HG03442 (cell line): ENCODE measurements at regions not wholly inside any gene's neighbourhood (a gene's known extent, or its start where the extent isn't known, plus 50 kb on each side); places are given as distances from the start of the nearest gene placed in this dataset.

Experiments
- ATAC-seq: cut with Tn5 transposase; IDR thresholded peaks from one replicate; pipeline ENCODE4 v1.9.1; 2021; ENCODE audit warnings: mild to moderate bottlenecking, moderate library complexity; ENCODE audit not compliant: unreplicated experiment

DNA sequence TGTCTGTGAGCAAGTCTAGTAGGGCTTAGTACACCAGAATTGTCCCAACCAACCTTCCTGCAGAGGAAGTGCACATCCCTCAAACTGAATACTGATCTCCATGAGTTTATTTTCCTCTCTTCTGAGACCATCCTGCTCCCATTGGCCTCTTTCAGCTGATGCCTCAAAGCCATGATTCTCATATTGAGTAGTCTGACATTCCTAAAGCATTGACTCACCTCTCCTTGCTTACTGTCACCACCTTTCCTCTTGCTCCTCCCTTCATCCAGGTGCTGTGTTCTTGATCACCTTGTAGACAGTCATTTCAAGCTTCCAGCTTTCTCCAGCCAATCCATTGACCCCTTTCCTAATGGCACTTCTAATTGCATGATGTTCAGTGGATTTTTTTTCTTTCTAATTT is 583.7 kb upstream of the USP15 start:
- no peak for ATAC-seq

DNA sequence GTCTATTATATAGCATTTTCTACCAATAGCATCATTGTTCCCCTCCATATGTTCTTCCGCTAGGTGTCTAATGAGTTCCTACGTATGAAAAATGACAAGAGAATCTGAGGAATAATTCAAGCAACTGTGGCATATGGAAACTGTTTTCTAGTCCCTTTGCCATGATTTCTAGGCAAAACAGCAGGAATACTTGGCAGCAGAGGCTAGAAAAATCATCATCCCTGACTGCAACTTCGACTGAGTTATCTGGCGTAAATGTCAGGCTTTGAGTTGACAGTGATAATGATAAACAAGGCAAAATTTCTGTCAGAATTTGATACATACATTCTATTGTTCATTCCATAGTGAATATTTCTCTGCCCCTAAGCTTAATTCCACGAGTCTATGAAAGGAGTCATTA is 572.8 kb upstream of the USP15 start:
- ATAC-seq, result no peak

DNA sequence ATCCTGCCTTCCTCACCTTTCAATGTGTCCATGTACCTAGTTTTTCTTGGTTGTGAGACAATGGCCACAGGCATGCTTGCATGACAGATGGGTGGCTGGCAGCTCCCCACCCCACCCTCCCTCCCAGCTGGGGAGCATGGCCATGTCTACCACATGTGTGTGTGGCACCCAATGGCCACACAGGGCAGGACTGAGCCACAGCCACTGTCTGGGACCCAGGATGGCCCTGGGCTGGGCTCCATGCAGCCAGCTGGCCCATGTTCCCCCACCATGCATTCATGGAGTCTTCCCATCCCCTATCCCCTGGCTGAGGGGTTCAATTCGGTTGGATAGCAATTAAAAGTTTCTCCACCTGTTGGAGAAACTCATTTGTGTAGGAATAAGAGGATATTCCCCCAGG is 566.0 kb upstream of the USP15 start:
- ATAC-seq, result no peak

DNA sequence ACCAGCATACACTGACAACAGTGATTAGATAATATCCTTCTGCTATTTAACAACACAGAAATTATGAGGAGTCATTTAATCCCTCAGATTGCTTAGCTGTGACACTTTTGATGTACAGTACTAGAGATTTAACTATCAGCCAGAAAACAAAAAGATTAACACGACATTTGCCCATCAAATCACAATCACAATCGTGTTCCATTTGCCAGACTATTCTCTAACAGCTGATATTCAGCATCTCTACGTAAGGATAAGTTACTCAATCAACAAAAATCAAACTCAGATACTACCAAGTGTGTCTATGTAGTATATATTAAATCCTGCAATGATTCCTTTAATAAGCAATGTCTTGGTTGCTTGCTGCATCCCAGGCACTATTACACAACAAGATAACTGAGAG is 558.7 kb upstream of the USP15 start:
- ATAC-seq, result no peak

DNA sequence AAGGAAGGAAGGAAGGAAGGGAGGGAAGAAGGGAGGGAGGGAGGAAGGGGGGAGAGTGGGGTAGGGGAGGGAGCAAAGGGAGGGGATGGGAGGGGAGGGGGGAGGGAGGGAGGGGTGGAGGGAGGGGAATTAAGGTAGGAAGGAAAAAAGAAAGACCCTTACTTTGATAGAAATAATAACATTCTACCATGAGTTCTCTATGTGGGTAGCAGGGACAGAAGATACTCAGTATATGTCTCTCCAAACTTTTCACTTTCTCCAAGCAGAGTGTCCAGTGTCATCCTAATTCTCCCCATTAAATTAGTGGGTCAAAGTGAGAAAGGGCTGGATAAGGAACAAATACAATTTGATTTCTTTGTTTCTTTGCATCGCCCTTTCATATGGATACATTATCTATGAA is 553.4 kb upstream of the USP15 start:
- ATAC-seq, result no peak

DNA sequence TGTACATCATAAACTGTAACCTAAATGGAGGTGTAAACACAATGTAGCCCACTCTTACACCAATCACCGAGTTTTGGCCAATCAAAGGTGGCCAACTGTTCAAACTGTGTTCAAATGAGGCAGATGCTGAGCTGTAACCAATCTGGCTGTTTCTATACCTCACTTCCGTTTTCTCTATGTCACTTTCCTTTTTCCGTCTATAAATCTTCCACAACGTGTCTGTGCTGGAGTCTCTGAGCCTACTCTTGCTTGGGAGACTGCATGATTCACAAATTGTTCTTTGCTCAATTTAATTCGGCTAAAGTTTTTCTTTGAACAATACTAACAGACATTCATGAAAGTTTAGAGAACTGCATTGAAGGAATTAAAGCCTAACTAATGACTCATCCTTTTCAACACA is 547.1 kb upstream of the USP15 start:
- no peak for ATAC-seq

DNA sequence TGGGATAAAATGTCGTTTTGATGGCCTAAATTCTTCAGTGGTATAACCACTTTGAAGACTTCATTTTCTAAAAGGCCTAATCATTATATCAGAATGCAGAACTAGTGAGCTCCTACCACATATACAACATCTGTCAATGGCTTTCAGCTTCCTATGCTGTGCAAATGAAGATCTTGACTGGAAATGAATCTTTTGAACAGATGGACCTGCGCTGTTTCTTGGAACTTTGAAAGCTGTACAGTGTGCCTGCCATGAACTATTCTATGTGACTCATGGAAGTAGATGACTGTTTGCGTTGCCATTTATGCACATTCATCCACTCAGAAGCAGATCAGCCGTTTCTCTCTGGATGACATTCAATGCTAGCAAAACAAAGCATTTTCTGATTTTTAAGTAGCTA is 542.2 kb upstream of the USP15 start:
- no peak for ATAC-seq

DNA sequence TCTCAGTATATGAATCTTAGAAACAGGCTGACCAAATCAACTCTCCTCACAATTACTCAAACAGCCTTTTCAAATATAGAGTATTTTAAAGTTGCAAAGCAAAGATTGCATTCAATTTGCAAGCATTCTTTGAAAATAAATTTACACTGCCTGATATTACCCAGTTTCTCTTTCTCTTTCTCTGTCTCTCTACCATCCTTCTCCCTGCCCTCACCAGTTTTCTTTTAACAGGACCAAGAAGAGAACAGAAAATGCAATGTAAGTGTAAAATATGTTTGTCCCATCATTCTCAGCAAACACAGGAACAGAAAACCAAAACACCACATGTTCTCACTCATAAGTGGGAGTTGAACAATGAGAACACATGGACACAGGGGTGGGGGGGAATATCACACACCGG is 520.3 kb upstream of the USP15 start:
- ATAC-seq, result no peak

DNA sequence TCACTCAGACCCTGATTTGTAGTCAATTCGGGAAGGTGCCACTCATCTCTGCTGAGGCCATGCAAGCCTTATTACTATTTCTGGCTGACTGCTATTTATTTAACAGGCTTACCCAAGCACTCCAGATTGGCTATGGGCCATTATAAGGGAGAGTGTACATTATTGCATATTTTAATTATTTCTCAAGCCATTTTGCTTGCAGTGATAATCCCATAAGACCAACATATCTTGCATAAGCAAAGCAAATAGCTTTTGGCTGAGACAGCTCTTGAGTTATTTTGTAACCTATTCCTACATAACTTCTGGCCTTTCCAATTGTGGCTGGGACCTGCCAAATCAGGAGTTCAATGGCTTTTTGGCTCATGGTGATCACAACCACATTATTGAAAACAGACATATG is 509.6 kb upstream of the USP15 start:
- no peak for ATAC-seq

DNA sequence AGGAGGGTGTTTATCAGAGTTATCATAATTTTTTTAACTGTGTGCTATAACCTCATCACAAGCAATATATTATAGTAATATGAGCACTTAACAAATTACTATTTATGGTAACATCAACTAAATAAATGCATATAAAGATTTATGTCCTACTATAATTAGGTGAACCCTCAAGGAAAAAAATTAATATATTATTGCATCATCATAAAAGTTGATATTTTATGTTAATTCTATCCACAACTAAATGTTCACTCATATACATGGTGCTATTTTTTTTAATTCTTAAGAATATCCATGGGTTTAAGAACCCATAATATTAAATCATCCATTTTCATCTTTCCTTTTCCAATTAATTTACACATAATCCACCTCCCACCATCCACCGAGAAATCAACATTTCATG is 506.0 kb upstream of the USP15 start:
- no peak for ATAC-seq

DNA sequence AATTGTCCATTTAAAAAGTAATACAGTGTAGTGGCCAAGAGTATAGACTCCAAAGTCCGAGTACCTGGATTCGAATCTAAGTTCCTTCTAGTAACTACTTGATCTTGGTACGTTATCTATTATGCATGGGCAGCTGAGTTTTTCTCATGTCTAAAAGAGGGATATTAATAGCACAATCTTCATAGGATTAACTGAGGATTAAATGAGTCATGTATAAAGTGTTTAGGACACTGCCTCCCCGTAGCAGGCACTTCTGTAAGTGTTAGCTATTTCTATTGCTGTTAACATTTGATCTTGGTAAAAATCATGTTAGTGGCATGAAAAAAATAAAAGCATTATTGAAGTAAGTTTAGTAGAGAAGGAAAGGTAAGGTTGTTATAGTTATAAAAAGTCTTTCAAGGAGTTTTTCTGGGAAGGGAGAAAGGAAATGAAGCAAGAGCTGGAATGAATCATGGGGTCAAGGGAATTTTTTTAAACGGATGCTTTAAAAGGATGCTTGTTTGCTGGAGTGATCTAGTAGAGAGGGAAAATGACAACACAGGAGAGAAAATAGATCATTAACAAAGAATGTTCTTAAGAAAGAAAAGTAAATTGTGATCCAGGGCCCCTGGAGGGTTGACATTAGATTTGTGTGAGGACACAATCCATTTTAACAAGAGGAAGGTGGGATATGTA is 502.2 kb upstream of the USP15 start:
- ATAC-seq, result no peak

DNA sequence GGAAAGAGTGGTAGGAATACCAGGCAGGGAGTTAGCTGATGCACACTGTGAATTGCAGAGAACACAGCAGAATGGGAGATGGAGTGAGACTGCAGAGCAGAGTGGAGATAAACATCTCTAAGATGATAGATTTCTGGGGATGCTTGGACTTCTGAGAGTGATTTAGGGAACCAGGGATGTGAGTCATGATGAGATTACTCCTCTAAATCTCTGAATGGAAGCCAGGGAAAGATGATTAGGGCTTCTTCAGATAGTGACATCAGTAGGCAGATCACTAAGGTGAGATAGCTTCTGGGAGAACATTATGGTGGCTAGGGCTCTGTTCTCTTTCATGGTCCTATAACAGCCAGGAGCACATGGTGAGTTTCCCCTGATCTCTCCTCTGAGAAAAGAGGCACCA is 501.5 kb upstream of the USP15 start:
- ATAC-seq, result no peak

DNA sequence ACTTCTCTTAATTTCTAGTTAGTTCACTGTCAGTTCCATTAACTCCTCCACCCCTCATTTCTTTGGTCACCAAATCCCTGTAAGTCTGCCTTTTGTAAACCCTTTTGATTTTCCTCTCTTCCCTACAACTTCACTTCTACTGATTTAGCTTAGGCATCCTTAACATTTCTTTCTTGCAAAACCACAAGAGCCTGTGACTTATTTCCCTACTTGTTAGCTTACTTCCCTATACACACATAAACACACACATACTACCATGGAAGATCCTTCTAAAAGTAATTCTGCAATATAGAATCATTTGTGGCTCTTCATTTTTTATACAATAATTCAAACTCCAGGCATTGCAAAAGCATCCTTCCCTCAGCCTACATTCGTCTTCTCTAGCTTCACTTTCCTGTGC is 494.3 kb upstream of the USP15 start:
- ATAC-seq, result no peak

DNA sequence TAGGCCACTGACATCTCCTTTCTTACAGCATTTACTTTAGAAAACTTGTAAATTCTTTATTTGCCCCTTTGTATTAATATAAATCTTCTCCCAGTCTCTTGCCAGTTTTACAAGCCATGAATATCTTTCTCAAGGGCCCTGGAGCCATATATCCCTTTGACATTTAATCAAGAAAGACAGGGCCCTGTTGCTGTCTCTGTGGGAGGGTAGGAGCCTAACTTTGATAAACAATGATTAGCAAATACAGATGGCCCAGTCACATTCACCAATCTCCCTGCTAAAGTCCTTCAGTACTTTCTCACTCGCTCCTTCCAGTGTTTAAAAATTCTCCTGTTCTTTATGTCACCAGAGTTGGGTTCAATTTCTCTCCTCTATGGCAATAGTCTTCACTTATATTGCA is 479.8 kb upstream of the USP15 start:
- ATAC-seq, result no peak

DNA sequence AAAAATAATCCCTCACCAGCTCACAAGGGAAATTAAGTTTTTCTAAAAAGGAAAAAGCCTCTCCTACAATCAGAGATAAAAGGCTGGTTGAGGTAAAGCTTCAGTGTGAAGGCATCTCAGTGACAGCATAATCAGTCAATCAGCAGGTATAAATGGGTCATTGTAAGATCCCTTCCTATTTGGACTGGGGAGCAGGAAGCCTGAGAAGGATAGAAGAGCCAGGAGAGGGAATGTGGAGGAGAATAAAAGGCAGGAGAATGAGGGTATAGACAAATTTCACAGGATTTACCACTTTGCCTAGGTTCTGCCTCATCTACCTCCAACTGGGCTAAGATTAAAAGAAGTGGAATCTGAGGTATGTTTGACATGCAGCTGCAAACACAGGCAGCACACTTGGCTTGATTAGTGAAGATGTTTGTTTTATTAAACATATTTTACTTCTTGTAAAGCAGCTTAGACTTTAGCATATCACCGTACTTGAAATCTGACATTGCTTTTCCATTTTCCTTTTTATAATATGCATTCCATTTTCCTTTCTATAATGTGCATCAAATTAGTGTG is 479.1 kb upstream of the USP15 start:
- ATAC-seq, result no peak

DNA sequence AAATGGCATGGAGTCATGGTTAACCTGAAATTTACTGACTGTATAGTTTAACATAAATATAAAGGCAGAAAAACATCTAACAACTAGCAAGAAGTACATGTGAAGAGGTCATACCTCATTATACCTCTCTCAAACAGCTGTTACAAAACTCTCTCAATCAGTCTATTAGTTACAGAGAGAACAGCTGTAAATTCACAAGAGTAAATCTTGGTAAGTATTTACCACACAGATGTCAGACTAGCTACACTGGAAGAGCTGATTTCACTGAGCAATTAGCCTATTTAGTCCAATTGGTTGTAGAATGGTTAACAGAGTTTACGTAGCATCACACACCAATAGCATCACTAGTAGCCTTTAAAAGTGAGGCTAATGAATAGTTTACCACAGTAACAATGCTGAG is 463.4 kb upstream of the USP15 start:
- ATAC-seq, result no peak

DNA sequence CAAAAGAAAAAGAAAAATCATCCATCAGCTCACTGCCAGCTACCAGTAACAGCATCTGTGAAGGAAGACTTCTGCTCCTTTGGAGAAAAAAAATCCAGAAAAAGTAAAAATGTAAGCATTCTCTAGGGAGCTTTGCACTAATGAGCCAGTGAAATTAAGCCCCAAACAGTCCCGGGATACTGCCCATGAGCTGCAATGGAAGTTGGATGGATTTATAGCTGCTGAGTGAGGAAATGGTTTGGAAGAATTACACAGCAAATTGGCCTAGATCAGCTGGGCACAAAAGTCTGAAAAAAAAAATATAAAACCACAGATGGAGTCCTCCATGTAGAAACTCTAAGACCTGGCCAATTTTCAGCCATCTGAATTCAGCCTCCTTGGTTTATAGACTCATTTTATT is 462.9 kb upstream of the USP15 start:
- no peak for ATAC-seq

DNA sequence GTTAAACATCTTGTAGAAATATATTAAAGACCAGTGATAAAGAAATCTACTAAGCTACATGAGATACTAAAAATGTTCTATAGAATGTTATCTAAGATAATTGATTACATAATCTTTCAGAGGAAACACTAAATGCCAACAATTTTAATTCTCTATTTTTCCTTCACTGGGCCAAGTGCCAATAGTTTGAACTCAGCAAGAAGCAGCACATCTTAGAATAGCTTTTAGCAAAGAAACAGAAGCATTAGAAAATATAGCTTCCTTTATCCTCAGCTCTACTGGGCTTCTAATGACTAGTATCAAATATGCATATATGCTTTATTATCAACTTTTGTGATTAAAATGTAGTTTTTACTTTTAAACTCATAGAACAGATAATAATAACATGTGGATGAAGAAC is 461.4 kb upstream of the USP15 start:
- no peak for ATAC-seq

DNA sequence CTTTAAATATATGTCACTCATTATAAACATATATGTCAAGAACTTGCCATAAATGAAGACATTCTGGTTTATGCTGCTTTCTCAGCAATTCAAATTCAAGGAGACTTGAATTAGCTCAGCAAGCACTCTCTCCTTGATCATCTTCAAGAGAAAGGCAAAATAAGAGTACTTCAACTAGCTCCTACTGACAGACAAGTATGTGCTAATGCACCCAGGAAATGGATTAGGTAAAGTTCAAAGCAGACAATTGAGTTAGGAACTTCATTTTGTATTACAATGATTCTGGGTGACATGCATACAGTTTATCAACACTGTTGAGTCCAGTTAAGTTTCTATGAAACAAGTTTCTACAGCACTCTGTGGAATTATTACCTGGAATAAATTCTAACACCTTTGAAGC is 455.9 kb upstream of the USP15 start:
- ATAC-seq, result no peak

DNA sequence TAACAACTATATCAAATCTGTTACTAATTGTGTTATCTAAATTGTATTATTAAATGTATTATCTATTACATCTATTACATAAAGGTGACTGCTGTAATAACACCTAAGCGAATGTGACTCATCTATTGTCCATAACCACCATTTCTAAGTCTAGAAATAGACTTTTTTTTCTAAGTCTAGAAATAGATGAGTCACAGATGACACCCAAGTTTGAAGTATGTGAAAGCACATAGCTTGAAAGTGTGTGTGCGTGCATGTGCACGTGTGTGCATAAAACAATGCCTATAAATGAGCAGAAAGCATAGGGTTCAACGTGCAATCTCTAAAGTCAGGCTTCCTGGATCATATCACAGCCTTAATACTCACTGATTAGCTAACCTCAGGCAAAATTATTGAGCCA is 451.3 kb upstream of the USP15 start:
- ATAC-seq, result no peak

DNA sequence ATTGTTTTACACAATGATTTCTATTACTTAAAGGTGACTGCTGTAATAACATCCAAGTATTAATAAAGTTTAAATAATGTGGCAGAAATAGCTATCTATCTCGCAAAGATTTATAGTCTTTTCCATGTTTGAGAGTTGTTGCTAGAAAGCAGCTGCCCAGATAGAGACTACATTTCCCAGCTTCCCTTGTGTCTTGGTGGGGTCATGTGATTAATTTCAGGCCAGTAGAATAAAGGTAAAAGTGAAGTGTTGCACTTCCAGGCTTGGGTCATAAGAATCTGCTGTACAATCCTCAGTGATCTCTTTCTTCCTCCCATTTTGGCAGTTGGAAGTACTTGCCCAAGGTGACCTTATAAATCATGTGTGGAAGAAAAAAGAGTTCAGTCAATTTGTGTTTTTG is 449.7 kb upstream of the USP15 start:
- ATAC-seq, result no peak

DNA sequence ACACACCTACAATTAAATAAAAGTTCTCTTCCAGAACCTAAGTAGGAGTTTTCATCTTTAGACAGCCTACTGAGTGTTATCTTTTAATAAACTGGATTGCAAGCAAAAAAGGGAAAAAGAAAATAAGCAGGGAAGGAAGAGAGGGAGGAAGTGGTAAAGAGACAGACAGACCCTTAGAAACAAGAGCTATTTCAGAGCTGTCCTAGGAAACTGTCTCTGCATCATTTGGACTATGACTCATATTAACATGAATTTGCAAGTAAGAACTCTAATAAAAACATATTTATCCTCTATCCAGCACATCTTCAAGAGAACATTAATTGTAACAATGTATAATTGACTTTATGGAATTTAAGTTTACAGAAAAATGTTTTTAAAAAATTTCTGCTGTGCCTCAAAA is 438.8 kb upstream of the USP15 start:
- ATAC-seq, result no peak

DNA sequence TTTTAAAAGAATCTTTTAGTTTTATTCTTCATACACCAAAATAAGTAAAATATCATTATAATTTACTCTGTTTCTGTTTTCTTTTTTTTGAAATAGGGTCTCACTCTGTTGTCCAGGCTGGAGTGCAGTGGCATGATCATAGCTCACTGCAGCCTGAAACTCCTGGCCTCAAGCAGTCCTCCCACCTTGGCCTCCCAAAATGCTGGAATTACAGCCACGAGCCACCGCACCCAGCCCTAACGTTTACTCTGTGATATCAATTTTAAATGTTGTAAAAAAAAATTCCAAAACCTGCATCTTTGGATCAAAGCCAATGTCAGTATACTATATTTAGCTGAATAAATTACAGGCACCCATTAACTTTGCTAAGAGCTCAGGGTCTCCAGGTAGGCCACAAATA is 437.1 kb upstream of the USP15 start:
- ATAC-seq, result no peak
